Vagina (tissue), 2 donors: ENCODE measurements at regions not wholly inside any gene's neighbourhood (a gene's known extent, or its start where the extent isn't known, plus 50 kb on each side); places are given as distances from the start of the nearest gene placed in this dataset.

Experiments
- POLR2A ChIP-seq, 2 donors: fragments of 450-650 bp; IDR thresholded peaks; one replicate each; pipeline ENCODE4 v1.6.1; 2017; ENCODE audit warnings: antibody characterized with exemption in 2 of 2, mild to moderate bottlenecking in 2 of 2, moderate library complexity in 2 of 2
- POLR2AphosphoS5 ChIP-seq, 2 donors: sonication (generic); formaldehyde crosslinking; IDR thresholded peaks; one replicate each; pipeline ENCODE4 v1.9.0; 2017; ENCODE audit warnings: antibody characterized with exemption in 2 of 2, mild to moderate bottlenecking in 2 of 2, low read depth in 1 of 2; ENCODE audit not compliant: insufficient read depth in 1 of 2

DNA sequence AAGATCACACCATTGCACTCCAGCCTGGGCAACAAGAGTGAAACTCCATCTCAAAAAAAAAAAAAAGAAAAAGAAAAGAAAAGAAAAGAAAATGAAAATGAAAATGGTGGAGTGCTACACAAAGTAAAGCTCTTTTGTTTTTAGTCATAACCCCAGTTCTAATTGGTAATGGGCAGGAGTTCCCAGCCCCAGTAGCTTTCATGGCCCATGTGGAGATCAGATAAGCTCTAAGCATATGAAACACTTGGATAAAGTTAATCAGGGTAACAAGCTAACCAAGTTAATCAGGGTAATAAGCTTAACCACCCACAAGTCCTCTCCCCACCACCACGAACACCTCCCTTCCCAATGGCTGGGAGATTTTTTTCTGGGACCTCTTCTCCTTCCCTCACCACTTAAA is 240.8 kb downstream of the BCL11A start:
- no peak for TF ChIP-seq POLR2A (IDR thresholded peaks at IDR 0.05)
- no peak for TF ChIP-seq POLR2AphosphoS5 (IDR thresholded peaks at IDR 0.05; ENCODE audit: insufficient read depth in 1 of 2, low read depth in 1 of 2)
